CD4-positive, alpha-beta T cell treated with Interleukin-21 for 1 hour (primary cell): ENCODE measurements at regions not wholly inside any gene's neighbourhood (a gene's known extent, or its start where the extent isn't known, plus 50 kb on each side); places are given as distances from the start of the nearest gene placed in this dataset.

ENCODE experiments used
- DNase-seq: peaks from one replicate; pipeline ENCODE4 v3.0.0-alpha.2; 2020

- no peak for DNase-seq
These were observed 562.6 kb downstream of the DCDC2C start for GRCh38 chr2:4265936-4266335.

DNA sequence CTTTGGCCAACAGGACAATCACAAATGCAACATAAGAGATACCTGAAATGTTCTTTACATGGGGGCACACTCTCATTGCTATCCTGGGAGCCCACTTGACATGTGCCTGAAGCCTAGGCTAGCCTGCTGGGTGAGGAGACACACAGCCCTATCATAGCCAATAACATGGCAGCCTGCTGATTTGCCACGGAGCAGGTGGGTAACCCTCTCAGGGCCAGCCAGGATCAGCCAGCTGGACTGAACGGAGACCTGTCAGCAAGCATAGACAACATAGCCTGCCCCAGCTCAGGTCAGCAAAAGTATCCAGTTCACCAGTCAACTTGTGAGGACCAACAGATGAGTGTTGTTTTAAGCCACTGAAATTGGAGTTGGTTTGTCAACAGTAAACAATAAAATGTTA is 566.5 kb downstream of the DCDC2C start:
- DNase-seq = no peak

DNA sequence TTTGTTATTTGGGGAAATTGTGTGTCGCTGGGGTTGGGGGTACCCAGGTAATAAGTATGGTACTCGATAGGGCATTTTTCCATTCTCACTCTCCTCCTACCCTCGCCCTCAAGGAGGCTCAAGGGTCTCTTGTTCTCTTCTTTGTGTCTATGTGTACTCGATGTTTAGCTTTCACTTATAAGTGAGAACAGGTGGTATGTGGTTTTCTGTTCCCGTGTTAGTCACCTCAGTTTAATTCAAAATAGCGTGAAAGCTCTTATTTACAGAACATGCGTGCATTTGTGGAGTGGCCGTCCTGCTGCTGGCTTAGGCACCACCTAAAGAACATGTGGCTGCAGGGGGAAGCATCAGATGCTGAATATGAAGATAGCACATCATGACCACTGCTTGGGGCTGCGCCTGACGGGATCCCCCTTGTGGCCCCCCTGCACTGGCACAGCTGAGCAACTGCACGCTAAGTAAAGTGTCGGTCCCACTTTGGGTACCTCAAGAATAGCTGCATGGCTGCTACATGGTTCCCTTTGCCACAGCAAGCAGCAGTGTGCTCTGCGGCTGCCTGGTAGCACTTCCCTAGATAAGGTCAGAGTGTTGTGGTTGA is 569.0 kb downstream of the DCDC2C start:
- no peak for DNase-seq

GRCh38 chr2:4278392-4278791 is 575.0 kb downstream of the DCDC2C start:
- no peak for DNase-seq

GRCh38 chr2:4279431-4279830 is 576.1 kb downstream of the DCDC2C start:
- DNase-seq = no peak

DNA sequence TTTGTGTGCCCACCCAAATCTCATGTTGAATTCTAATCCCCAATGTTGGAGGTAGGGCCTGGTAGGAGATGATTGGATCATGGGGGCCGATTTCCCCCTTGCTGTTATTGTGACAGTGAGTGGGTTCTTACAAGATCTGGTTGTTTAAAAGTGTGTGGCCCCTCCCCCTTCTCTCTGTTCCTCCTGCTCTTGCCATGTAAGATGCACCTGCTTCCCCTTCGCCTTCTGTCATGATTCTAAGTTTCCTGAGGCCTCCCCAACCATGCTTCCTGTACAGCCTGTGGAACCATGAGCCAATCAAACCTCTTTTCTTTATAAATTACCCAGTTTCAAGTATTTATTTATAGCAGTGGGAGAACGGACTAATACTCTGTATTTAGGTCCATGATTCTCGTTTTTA is 588.1 kb downstream of the DCDC2C start:
- no peak for DNase-seq

- DNase-seq = no peak
These were observed 592.3 kb downstream of the DCDC2C start for GRCh38 chr2:4295680-4296079.

GRCh38 chr2:4300616-4301015 is 597.2 kb downstream of the DCDC2C start:
- no peak for DNase-seq

- no peak for DNase-seq
These were observed 621.2 kb downstream of the DCDC2C start for GRCh38 chr2:4324531-4324930.

GRCh38 chr2:4336864-4337263 is 633.5 kb downstream of the DCDC2C start:
- no peak for DNase-seq

DNA sequence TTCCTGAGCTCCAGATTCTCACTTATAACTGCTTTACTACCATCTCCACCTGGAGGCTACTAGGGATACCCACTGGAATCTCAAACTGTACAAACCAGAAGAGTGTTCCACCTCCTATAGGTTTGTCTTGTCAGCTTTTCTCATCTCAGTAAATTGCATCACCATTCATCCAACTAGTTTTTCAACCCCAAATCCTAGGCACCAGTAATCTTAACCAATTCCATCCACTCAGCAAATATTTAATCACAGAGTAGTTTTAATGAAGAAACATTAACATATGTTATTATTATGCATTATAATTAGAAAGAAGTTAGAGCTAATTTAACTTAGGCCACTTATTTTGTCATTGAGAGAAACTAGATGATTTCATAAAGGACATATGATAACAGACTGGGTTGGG is 635.0 kb downstream of the DCDC2C start:
- no peak for DNase-seq

DNA sequence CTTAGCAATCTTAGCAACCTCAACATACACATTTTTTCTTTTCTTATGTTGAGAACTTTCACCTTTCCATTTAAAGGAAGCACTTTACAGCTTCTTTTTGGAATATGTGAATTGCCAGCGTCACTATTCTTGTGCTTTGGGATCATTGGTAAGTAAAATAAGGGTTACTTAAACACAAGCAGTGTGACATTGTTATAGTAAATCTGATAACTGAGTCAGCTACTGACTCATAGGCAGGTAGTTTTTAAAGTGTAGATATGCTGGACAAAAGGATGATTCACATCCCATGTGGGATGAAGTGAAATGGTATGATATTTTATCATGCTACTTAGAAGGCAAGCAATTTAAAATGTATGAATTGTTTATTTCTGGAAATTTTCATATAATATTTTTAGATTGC is 637.2 kb downstream of the DCDC2C start:
- DNase-seq = no peak

DNA sequence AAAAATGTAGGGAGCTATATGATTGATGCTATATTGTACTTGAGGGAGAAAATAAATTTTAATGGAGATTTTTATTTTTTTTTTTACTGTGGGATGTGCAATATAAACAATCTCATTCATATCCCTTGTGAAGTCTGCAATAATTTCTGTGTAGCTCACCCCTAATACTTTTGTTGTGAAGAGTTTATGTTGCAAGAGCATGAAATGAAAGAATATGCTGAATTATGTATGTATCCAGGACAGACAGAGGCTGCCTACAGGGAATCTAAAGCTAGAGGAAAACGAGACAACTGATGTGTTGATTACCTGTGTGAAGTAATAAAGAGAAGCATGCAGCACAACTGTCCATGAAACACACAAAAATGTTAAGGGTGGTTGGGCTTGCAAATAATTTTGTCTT is 643.3 kb downstream of the DCDC2C start:
- DNase-seq = no peak

DNA sequence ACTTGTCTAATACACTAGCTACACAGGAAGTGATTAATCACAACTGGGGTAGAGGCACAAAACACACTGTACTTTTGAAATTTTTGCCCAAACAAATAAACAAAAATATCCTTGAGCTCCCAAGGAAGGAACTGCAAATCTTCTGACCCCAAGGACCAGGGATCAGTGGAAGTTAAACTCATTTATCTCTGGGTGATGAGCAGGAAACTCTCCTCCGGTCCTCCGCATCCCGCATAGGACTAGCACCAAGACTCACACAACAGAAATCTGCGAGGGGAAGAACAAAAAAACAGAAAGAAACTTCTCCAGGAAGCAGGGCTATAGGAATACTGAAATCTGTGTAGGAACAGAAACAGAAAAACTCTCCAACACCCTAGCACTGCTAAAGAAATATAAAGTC is 650.3 kb downstream of the DCDC2C start:
- no peak for DNase-seq

GRCh38 chr2:4354164-4354563 is 650.8 kb downstream of the DCDC2C start:
- DNase-seq = no peak

DNA sequence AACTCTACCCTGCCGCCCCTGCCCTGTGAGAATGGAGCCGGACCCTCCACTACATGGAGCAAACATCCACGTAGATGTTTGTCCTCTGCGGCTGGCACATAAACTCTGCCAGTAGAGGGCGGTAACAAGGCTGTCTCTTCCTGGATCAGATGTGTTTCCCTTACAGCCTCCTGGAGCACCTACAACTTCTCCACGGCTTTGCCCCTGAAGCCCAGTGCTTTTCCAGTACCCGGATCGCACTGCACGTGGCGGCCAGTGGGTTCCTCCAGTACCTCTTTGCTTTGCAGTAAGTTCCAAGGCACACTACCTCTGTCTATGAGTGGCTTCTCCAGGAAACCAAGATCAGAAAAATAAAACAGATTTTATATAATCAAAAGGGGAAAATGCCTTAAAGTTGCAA is 651.3 kb downstream of the DCDC2C start:
- no peak for DNase-seq

- no peak for DNase-seq
These were observed 652.7 kb downstream of the DCDC2C start for GRCh38 chr2:4356109-4356508.

DNA sequence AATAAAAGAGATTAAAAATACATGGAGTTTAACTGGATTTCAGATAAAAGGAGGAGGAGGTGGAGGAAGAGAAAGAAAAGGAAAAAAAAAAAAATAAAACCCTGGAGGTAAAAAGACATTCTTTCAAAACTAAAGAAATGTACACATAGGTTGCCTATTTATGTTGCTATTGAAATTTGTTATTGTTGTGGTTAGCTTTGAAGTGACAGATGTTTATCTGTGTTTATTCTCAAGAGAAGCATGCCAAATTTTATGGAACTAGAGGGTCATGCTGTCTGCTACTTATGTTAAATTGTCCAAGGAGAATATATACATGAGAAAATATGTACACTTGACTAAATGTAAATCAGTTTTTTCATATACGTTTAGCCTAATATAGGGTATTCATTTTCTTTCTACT is 653.2 kb downstream of the DCDC2C start:
- DNase-seq = no peak

- DNase-seq = no peak
These were observed 653.7 kb downstream of the DCDC2C start for GRCh38 chr2:4357121-4357520.

DNA sequence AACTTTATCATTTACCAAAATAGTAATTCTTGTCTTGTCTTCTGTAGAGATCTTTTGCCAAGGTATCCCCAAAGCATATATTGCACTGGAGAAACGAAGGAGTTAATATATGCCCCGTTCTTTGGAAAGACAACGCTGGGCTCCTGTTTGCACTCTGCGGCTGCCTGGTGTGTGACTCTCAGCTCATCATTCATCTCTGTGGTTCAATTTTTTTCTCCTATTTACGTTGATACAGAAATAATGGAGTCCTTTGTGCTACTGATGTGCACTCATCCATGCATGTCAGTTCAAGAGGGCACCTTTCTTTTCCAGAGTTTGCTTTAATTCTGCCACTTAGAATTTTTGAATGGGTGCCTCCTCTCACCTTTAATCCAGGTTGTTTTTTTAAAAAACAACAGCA is 655.5 kb downstream of the DCDC2C start:
- no peak for DNase-seq

DNA sequence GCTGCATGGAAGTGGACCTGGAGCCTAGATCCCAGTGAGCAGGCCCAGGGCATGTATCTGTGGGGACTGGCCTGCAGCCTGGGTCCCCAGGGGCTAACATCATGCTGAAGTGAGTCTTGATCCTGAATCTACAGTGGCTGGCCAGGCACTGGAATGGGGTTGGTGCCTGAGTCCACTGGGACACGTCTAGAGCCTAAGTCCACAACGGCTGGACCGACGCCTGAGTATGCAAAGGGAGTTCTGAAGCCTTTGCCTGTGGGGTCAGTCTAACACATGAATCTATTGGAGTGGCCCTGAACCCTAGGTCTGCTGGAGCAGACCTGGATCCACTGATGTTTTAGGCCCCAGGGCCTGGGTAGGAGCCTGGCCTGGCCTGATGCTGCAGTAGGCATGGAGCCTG is 665.5 kb downstream of the DCDC2C start:
- no peak for DNase-seq

- no peak for DNase-seq
These were observed 666.5 kb downstream of the DCDC2C start for GRCh38 chr2:4369826-4370419.

DNA sequence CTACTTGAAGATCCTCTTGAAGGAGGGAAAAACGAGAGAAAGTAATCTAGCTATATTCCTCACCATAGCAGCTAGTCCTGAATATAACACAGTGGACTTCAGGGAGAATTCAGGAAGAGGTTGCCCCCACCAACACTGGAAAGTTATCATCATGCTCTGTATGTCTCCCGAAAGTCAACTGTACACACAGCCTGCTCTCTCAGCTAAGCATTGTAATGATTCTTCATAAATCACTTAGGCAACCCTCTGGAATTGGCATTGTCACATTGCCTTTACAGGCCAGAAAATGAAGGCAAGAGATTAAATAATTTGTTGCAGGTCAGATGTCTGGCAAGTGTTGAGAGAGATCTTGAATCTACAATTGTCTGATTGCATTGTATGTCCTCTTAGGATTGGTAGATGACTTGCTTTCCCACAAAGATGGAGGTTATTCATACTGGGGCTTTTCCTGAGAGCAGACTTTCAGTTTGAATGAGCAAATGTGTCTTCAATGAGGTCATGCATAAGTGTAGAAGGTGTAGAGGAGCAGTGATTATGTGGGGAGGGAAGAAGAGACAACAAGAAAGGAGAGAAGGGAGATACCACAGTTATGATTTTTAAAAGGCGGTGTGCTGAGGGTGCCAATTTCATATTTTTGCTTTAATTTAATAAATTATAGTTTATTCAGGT is 667.2 kb downstream of the DCDC2C start:
- no peak for DNase-seq

- no peak for DNase-seq
These were observed 677.7 kb downstream of the DCDC2C start for GRCh38 chr2:4381049-4381448.

DNA sequence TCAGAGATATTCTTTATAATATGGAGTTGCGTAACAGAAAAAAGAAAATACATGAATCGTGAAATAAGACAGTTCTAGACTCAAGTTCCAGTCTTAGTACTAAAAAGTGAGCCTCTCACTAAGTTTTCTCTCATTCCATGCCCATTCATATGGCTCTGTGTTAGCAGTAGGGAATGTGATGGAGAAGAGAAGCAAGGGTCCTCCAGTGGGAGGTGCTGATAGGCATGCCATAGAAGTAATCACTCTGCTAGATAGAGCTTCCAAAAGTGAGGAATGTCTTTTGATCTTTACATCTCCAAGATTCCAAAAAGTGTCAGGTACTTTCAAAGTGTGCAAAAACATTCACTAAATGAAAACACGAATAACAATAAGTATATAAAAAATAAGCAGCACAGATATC is 678.4 kb downstream of the DCDC2C start:
- DNase-seq = no peak
